ENCODE measurements at regions not wholly inside any gene's neighbourhood (a gene's known extent, or its start where the extent isn't known, plus 50 kb on each side); places are given as distances from the start of the nearest gene placed in this dataset.
"Not testable (repeated sequence)": the region's sequence is repeated elsewhere in the genome, so short reads cannot be mapped to it uniquely, and the experiment has no call there.

DNA sequence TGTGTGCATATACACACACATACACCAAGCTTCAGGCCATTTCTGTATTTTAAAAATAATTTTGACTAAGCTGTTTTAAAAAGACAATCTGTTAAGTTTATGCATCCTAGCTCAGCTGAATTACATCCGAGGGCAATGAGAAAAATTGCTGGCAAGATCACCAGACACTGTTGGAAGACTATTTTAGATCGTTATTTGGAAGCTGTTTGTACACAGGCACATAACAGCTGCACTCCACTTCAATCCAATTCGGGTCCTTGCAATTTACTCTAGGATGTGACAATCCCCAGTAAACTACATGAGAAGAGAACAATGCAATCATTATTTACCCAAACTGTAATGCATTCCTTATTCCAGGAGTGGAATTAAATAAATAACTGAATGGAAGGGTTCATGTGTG, 79.3 kb upstream of the RASA1 start:
- TF ChIP-seq SUZ12 (IDR thresholded peaks at IDR 0.05; ENCODE audit: extremely low read depth, insufficient read depth, insufficient read length) (no peak), ZNF274 (IDR thresholded peaks at IDR 0.05; ENCODE audit: low read depth, low read length) (no peak), YY1 (IDR thresholded peaks at IDR 0.05; ENCODE audit: insufficient read depth, insufficient read length) (no peak)
- no peaks in the 10 kb centered on the region for H3K36me3 ChIP-seq (ENCODE audit: insufficient read depth, insufficient read length, low read length)
- no peaks in the 10 kb centered on the region for H3K4me1 ChIP-seq (ENCODE audit: insufficient read depth, insufficient read length)
- H3K27me3 ChIP-seq (ENCODE audit: insufficient read depth, insufficient read length), result no peaks in the 10 kb centered on the region
- H3K9ac ChIP-seq (ENCODE audit: insufficient read length, low read depth), result no peak overlapping the region
- H3K9me3 ChIP-seq (ENCODE audit: insufficient read depth, low read length), result no peaks in the 10 kb centered on the region
- no peak overlapping the region for H3K4me3 ChIP-seq (ENCODE audit: insufficient read length, low read depth)
- DNase-seq (ENCODE audit: low read depth, low spot score), result no peak

DNA sequence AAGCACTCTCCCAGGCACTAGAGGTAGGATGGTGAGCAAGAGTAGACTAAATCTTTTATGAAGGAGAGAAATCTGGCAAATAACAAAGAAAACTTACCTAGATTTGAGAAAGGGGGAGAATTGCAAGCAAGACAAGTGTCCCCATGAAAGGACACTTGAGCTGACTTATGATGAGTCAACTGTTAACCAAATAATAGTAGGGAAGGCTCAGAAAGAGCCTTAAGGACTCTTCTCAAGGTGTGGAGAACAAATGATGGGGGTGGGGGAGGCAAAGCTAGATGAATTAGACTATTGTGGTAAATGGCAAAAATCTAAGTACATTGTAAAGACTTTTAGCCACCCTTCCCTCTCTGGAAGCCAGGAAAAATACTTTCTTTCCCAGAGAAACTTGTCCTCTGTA, 77.6 kb upstream of the RASA1 start:
- no peaks in the 10 kb centered on the region for H3K4me1 ChIP-seq (ENCODE audit: insufficient read depth, insufficient read length)
- DNase-seq (ENCODE audit: low read depth, low spot score), result no peak
- H3K9me3 ChIP-seq (ENCODE audit: insufficient read depth, low read length), result no peaks in the 10 kb centered on the region
- no peak overlapping the region for H3K9ac ChIP-seq (ENCODE audit: insufficient read length, low read depth)
- H3K4me3 ChIP-seq (ENCODE audit: insufficient read length, low read depth), result no peak overlapping the region
- no peak for TF ChIP-seq ZNF274 (IDR thresholded peaks at IDR 0.05; ENCODE audit: low read depth, low read length)
- TF ChIP-seq SUZ12 (IDR thresholded peaks at IDR 0.05; ENCODE audit: extremely low read depth, insufficient read depth, insufficient read length), result no peak
- no peak for TF ChIP-seq YY1 (IDR thresholded peaks at IDR 0.05; ENCODE audit: insufficient read depth, insufficient read length)
- H3K27me3 ChIP-seq (ENCODE audit: insufficient read depth, insufficient read length), result no peaks in the 10 kb centered on the region
- no peaks in the 10 kb centered on the region for H3K36me3 ChIP-seq (ENCODE audit: insufficient read depth, insufficient read length, low read length)

DNA sequence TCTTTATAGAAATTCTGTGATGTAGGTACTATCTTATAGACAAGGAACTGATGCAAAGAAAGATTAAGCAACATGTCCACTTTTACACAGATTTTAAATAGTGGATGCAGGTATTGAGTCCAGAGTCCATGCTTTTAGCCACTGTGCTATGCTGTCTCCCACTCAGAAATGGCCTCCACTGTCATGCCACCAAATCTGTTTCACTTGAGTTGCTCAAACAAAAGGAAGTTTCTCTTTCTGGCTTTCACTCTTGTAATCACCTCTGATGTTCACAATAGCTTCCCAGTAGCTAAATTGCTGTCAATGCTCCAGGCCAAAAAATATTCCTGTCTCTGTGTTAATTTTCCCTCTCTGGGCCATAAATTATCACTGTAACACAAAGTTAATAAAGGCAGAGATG, 77.0 kb upstream of the RASA1 start:
- Histone ChIP-seq H3K4me1 (ENCODE audit: insufficient read depth, insufficient read length) (no peaks in the 10 kb centered on the region), H3K9me3 (ENCODE audit: insufficient read depth, low read length) (no peaks in the 10 kb centered on the region), H3K9ac (ENCODE audit: insufficient read length, low read depth) (no peak overlapping the region), H3K36me3 (ENCODE audit: insufficient read depth, insufficient read length, low read length) (no peaks in the 10 kb centered on the region), H3K4me3 (ENCODE audit: insufficient read length, low read depth) (no peak overlapping the region), H3K27me3 (ENCODE audit: insufficient read depth, insufficient read length) (no peaks in the 10 kb centered on the region)
- TF ChIP-seq ZNF274 (IDR thresholded peaks at IDR 0.05; ENCODE audit: low read depth, low read length) (no peak), YY1 (IDR thresholded peaks at IDR 0.05; ENCODE audit: insufficient read depth, insufficient read length) (no peak)
- no peak for DNase-seq (ENCODE audit: low read depth, low spot score)

- no peaks in the 10 kb centered on the region for H3K27me3 ChIP-seq (ENCODE audit: insufficient read depth, insufficient read length)
- no peak overlapping the region for H3K9ac ChIP-seq (ENCODE audit: insufficient read length, low read depth)
- no peak for DNase-seq (ENCODE audit: low read depth, low spot score)
- no peaks in the 10 kb centered on the region for H3K9me3 ChIP-seq (ENCODE audit: insufficient read depth, low read length)
- TF ChIP-seq YY1 (IDR thresholded peaks at IDR 0.05; ENCODE audit: insufficient read depth, insufficient read length) (no peak), SUZ12 (IDR thresholded peaks at IDR 0.05; ENCODE audit: extremely low read depth, insufficient read depth, insufficient read length) (no peak), ZNF274 (IDR thresholded peaks at IDR 0.05; ENCODE audit: low read depth, low read length) (no peak)
- H3K36me3 ChIP-seq (ENCODE audit: insufficient read depth, insufficient read length, low read length), result no peaks in the 10 kb centered on the region
- H3K4me1 ChIP-seq (ENCODE audit: insufficient read depth, insufficient read length), result no peaks in the 10 kb centered on the region
- no peak overlapping the region for H3K4me3 ChIP-seq (ENCODE audit: insufficient read length, low read depth)
Measured at GRCh38 chr5:87191645-87192044, 76.0 kb upstream of the RASA1 start.

DNA sequence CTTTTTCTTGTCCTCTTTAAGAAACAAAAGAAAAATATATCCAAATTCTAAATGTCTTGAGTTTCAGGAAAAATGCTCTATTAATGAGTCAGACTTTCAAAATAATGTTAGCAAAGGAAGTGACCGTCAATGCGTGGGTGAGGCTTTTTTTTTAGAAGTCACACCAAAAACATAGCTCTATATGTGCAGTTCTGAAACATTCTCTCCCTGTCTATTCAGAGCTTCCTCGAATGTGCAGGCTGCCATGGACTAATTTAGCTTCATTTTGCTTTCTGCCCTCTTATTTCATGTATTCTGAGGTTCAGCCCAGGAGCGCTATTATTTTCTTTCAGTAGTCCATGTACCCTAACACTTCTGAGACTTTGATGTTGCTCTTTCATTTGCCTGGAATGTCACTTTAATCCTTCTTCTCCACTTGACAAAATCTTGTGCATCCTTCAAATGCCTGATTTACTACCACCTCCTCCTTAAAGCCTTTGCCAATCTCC, 72.5 kb upstream of the RASA1 start:
- Histone ChIP-seq H3K9me3 (ENCODE audit: insufficient read depth, low read length) (no peaks in the 10 kb centered on the region), H3K9ac (ENCODE audit: insufficient read length, low read depth) (no peak overlapping the region), H3K4me3 (ENCODE audit: insufficient read length, low read depth) (no peak overlapping the region), H3K4me1 (ENCODE audit: insufficient read depth, insufficient read length) (no peaks in the 10 kb centered on the region), H3K27me3 (ENCODE audit: insufficient read depth, insufficient read length) (no peaks in the 10 kb centered on the region), H3K36me3 (ENCODE audit: insufficient read depth, insufficient read length, low read length) (no peaks in the 10 kb centered on the region)
- TF ChIP-seq YY1 (IDR thresholded peaks at IDR 0.05; ENCODE audit: insufficient read depth, insufficient read length), result no peak
- TF ChIP-seq SUZ12 (IDR thresholded peaks at IDR 0.05; ENCODE audit: extremely low read depth, insufficient read depth, insufficient read length), result no peak
- TF ChIP-seq ZNF274 (IDR thresholded peaks at IDR 0.05; ENCODE audit: low read depth, low read length), result no peak
- no peak for DNase-seq (ENCODE audit: low read depth, low spot score)

GRCh38 chr5:87195616-87196015, 72.1 kb upstream of the RASA1 start:
- no peak overlapping the region for H3K9ac ChIP-seq (ENCODE audit: insufficient read length, low read depth)
- no peaks in the 10 kb centered on the region for H3K9me3 ChIP-seq (ENCODE audit: insufficient read depth, low read length)

GRCh38 chr5:87198010-87198409, 69.7 kb upstream of the RASA1 start:
- Histone ChIP-seq H3K4me1 (ENCODE audit: insufficient read depth, insufficient read length) (no peaks in the 10 kb centered on the region), H3K36me3 (ENCODE audit: insufficient read depth, insufficient read length, low read length) (no peaks in the 10 kb centered on the region), H3K9me3 (ENCODE audit: insufficient read depth, low read length) (no peaks in the 10 kb centered on the region), H3K9ac (ENCODE audit: insufficient read length, low read depth) (no peak overlapping the region), H3K4me3 (ENCODE audit: insufficient read length, low read depth) (no peak overlapping the region), H3K27me3 (ENCODE audit: insufficient read depth, insufficient read length) (no peaks in the 10 kb centered on the region)
- DNase-seq (ENCODE audit: low read depth, low spot score), result no peak
- no peak for TF ChIP-seq ZNF274 (IDR thresholded peaks at IDR 0.05; ENCODE audit: low read depth, low read length)
- TF ChIP-seq YY1 (IDR thresholded peaks at IDR 0.05; ENCODE audit: insufficient read depth, insufficient read length), result no peak
- no peak for TF ChIP-seq SUZ12 (IDR thresholded peaks at IDR 0.05; ENCODE audit: extremely low read depth, insufficient read depth, insufficient read length)

More at GRCh38 chr5:87195616-87196015, 72.1 kb upstream of the RASA1 start:
- no peak for DNase-seq (ENCODE audit: low read depth, low spot score)
- H3K4me3 ChIP-seq (ENCODE audit: insufficient read length, low read depth), result no peak overlapping the region
- H3K27me3 ChIP-seq (ENCODE audit: insufficient read depth, insufficient read length), result no peaks in the 10 kb centered on the region
- no peaks in the 10 kb centered on the region for H3K36me3 ChIP-seq (ENCODE audit: insufficient read depth, insufficient read length, low read length)
- TF ChIP-seq ZNF274 (IDR thresholded peaks at IDR 0.05; ENCODE audit: low read depth, low read length) (no peak), YY1 (IDR thresholded peaks at IDR 0.05; ENCODE audit: insufficient read depth, insufficient read length) (no peak), SUZ12 (IDR thresholded peaks at IDR 0.05; ENCODE audit: extremely low read depth, insufficient read depth, insufficient read length) (no peak)
- no peaks in the 10 kb centered on the region for H3K4me1 ChIP-seq (ENCODE audit: insufficient read depth, insufficient read length)

GRCh38 chr5:87199246-87199645, 68.4 kb upstream of the RASA1 start:
- not testable (repeated sequence) for H3K9ac ChIP-seq (ENCODE audit: insufficient read length, low read depth); H3K27me3 ChIP-seq (ENCODE audit: insufficient read depth, insufficient read length); H3K4me3 ChIP-seq (ENCODE audit: insufficient read length, low read depth); H3K4me1 ChIP-seq (ENCODE audit: insufficient read depth, insufficient read length); H3K36me3 ChIP-seq (ENCODE audit: insufficient read depth, insufficient read length, low read length); DNase-seq (ENCODE audit: low read depth, low spot score); H3K9me3 ChIP-seq (ENCODE audit: insufficient read depth, low read length)

DNA sequence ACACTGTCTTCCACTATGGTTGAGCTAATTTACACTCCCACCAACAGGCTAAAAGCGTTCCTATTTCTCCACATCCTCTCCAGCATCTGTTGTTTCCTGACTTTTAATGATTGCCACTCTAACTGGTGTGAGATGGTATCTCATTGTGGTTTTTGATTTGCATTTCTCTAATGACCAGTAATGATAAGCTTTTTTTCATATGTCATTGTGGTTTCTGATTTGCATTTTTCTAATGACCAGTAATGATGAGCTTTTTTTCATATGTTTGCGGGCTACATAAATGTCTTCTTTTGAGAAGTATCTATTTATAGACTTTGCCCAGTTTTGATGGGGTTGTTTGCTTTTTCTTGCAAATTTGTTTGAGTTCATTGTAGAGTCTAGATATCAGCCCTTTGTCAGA, 68.0 kb upstream of the RASA1 start:
- not testable (repeated sequence) for H3K4me3 ChIP-seq (ENCODE audit: insufficient read length, low read depth); H3K4me1 ChIP-seq (ENCODE audit: insufficient read depth, insufficient read length); DNase-seq (ENCODE audit: low read depth, low spot score); H3K9me3 ChIP-seq (ENCODE audit: insufficient read depth, low read length); H3K9ac ChIP-seq (ENCODE audit: insufficient read length, low read depth); H3K36me3 ChIP-seq (ENCODE audit: insufficient read depth, insufficient read length, low read length); H3K27me3 ChIP-seq (ENCODE audit: insufficient read depth, insufficient read length)

Measured in NT2/D1 (cell line).